Astrocyte of the spinal cord (primary cell): ENCODE measurements at regions not wholly inside any gene's neighbourhood (a gene's known extent, or its start where the extent isn't known, plus 50 kb on each side); places are given as distances from the start of the nearest gene placed in this dataset.

Experiments used
- DNase-seq: peaks from one replicate; pipeline ENCODE4 v3.0.0; 2011; ENCODE audit warnings: low read depth, low spot score
- H3K4me3 ChIP-seq: 2 replicates; pipeline ENCODE4 v1.5.1; 2011; ENCODE audit warnings: low read depth, mild to moderate bottlenecking, low read length, moderate library complexity
- CTCF ChIP-seq: IDR thresholded peaks from 2 replicates; pipeline ENCODE4 v1.5.1; 2012; ENCODE audit warnings: low read depth, mild to moderate bottlenecking, low read length, inconsistent platforms
- in situ Hi-C: cut with HindIII; loops from 2 replicates; pipeline ENCODE4 v1.10.0; 2017; ENCODE audit warnings: low sequenced_read_pairs

- TF ChIP-seq CTCF, result no peak
- in situ Hi-C loops, result no loop called here
- H3K4me3 ChIP-seq, result no peak overlapping the region
- no peak for DNase-seq
Observed at GRCh38 chr18:22673182-22673862, 255.6 kb upstream of the CTAGE1 start.

- in situ Hi-C loops, result no loop called here
- DNase-seq, result peak; percentile 96
- no peak overlapping the region for H3K4me3 ChIP-seq
- no peak for TF ChIP-seq CTCF
Observed at GRCh38 chr18:22674272-22674671, 256.6 kb upstream of the CTAGE1 start.

GRCh38 chr18:22675006-22675405 is 257.3 kb upstream of the CTAGE1 start:
- no peak for TF ChIP-seq CTCF
- no peak overlapping the region for H3K4me3 ChIP-seq
- in situ Hi-C loops, result no loop called here
- DNase-seq, result no peak

GRCh38 chr18:22676423-22676822 is 256.7 kb upstream of the RBBP8 start:
- DNase-seq, result no peak
- in situ Hi-C loops, result no loop called here
- no peak overlapping the region for H3K4me3 ChIP-seq
- no peak for TF ChIP-seq CTCF

- TF ChIP-seq CTCF, result no peak
- in situ Hi-C loops, result no loop called here
Observed at GRCh38 chr18:22678486-22678885, 254.6 kb upstream of the RBBP8 start.

GRCh38 chr18:22680944-22681343 is 252.2 kb upstream of the RBBP8 start:
- no peak for DNase-seq
- H3K4me3 ChIP-seq, result no peak overlapping the region
- in situ Hi-C loops, result no loop called here
- no peak for TF ChIP-seq CTCF

More at GRCh38 chr18:22678486-22678885, 254.6 kb upstream of the RBBP8 start:
- no peak overlapping the region for H3K4me3 ChIP-seq
- DNase-seq, result peak; percentile 42
